Activated CD4-positive, alpha-beta T cell treated with anti-CD3 and anti-CD28 coated beads, Interleukin-2, amount 50 U/mL, for 4 hours (primary cell): ENCODE measurements at regions not wholly inside any gene's neighbourhood (a gene's known extent, or its start where the extent isn't known, plus 50 kb on each side); places are given as distances from the start of the nearest gene placed in this dataset.

Source experiments
- DNase-seq, 2 experiments: peaks; one replicate each; pipeline ENCODE4 v3.0.0-alpha.2; 2020

GRCh38 chr10:65846949-65847348, 1078.9 kb upstream of the LRRTM3 start:
- DNase-seq, result no peak

- no peak for DNase-seq
Observed at GRCh38 chr10:65847436-65848230, 1078.2 kb upstream of the LRRTM3 start.

- no peak for DNase-seq
Observed at GRCh38 chr10:65858841-65859240, 1067.0 kb upstream of the LRRTM3 start.

- no peak for DNase-seq
Observed at GRCh38 chr10:65861249-65861648, 1064.6 kb upstream of the LRRTM3 start.
